ENCODE measurements at regions not wholly inside any gene's neighbourhood (a gene's known extent, or its start where the extent isn't known, plus 50 kb on each side); places are given as distances from the start of the nearest gene placed in this dataset.

DNA sequence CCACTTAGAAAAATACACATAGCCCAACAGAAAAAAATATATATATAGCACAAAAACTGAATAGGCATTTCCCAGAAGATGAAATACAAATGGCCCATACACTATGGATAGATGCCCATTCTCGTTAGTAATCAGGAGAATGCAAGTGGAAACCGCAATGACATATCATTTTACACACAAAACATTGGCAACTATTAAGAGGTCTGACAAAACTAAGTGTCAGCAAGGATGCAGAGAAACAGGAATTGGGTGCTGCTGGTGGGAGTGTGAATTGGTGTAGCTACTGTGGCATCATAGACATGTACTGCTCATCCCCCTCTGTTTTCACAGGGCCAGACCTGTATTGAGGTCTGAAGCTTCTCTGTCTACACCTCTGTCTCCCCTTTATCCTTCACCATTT, 320.0 kb downstream of the IDS start:
- BruUV-seq (replicated peaks): no TSS peak
- SMC1A ChIA-PET (ENCODE audit: uncharacterized antibody, unreplicated experiment): interaction anchor here (1.0 to 1.1 kb wide), 2 partner anchors 13 to 20 kb away, joined by 3 read pairs; no protein-coding TSS in a partner anchor
- intact Hi-C loops (cut with micrococcal nuclease; ENCODE audit: unreplicated experiment): no loop called here
- Histone ChIP-seq H3K4me1 (ENCODE audit: control insufficient read depth, insufficient read depth, low read length) (no peaks in the 10 kb centered on the region), H3K4me2 (ENCODE audit: control insufficient read depth, insufficient read depth) (no peak overlapping the region), H3K9me3 (replicated peaks; ENCODE audit: control insufficient read depth, insufficient read depth, low read length) (no peaks in the 10 kb centered on the region), H2AFZ (ENCODE audit: control insufficient read depth, low read depth, low read length) (no peak overlapping the region), H3K36me3 (ENCODE audit: control insufficient read depth in 2 of 2, insufficient read depth in 2 of 2, low read length in 1 of 2) (no peaks in the 10 kb centered on the region), H3K79me2 (ENCODE audit: control insufficient read depth, insufficient read depth, low read length) (no peaks in the 10 kb centered on the region), H3K4me3 (no peak overlapping the region), H3K27ac (ENCODE audit: control insufficient read depth, insufficient read depth) (no peak overlapping the region), H4K20me1 (ENCODE audit: control insufficient read depth, insufficient read depth) (no peaks in the 10 kb centered on the region), H3K27me3 (replicated peaks in 1 of 2; ENCODE audit: control insufficient read depth in 2 of 2, insufficient read depth in 2 of 2, low read length in 1 of 2) (no peaks in the 10 kb centered on the region), H3K9ac (ENCODE audit: control insufficient read depth, insufficient read depth, low read length) (no peak overlapping the region)
- DNase-seq (ENCODE audit: low read depth, low spot score) (no peak), ATAC-seq (no peak), FAIRE-seq (no peak)
- POLR2A ChIA-PET: interaction anchor here (0.6 to 0.7 kb wide), 3 partner anchors 9 to 201 kb away, joined by 4 to 6 read pairs (median 4); no protein-coding TSS in a partner anchor
- in situ Hi-C loops (cut with MboI): no loop called here
- RAD21 ChIA-PET (ENCODE audit: unreplicated experiment): no interaction called here
- CTCF ChIA-PET: interaction anchor here (1.6 kb wide), 1 partner anchor 9 kb away, joined by 4 read pairs; no protein-coding TSS in a partner anchor
- no peak for TF ChIP-seq BACH1 (IDR thresholded peaks at IDR 0.05; ENCODE audit: borderline replicate concordance)
- TF ChIP-seq ZNF24 (IDR thresholded peaks at IDR 0.05): no peak
- no peak for TF ChIP-seq ETV6 (conservative IDR thresholded peaks at IDR 0.05 in 1 of 2, IDR thresholded peaks at IDR 0.05 in 1 of 2; ENCODE audit: borderline replicate concordance in 1 of 2, low read depth in 1 of 2)
- TF ChIP-seq, protein P1, sequence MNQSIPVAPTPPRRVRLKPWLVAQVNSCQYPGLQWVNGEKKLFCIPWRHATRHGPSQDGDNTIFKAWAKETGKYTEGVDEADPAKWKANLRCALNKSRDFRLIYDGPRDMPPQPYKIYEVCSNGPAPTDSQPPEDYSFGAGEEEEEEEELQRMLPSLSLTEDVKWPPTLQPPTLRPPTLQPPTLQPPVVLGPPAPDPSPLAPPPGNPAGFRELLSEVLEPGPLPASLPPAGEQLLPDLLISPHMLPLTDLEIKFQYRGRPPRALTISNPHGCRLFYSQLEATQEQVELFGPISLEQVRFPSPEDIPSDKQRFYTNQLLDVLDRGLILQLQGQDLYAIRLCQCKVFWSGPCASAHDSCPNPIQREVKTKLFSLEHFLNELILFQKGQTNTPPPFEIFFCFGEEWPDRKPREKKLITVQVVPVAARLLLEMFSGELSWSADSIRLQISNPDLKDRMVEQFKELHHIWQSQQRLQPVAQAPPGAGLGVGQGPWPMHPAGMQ (IDR thresholded peaks at IDR 0.05; ENCODE audit: borderline replicate concordance): no peak
- TF ChIP-seq, protein P2, sequence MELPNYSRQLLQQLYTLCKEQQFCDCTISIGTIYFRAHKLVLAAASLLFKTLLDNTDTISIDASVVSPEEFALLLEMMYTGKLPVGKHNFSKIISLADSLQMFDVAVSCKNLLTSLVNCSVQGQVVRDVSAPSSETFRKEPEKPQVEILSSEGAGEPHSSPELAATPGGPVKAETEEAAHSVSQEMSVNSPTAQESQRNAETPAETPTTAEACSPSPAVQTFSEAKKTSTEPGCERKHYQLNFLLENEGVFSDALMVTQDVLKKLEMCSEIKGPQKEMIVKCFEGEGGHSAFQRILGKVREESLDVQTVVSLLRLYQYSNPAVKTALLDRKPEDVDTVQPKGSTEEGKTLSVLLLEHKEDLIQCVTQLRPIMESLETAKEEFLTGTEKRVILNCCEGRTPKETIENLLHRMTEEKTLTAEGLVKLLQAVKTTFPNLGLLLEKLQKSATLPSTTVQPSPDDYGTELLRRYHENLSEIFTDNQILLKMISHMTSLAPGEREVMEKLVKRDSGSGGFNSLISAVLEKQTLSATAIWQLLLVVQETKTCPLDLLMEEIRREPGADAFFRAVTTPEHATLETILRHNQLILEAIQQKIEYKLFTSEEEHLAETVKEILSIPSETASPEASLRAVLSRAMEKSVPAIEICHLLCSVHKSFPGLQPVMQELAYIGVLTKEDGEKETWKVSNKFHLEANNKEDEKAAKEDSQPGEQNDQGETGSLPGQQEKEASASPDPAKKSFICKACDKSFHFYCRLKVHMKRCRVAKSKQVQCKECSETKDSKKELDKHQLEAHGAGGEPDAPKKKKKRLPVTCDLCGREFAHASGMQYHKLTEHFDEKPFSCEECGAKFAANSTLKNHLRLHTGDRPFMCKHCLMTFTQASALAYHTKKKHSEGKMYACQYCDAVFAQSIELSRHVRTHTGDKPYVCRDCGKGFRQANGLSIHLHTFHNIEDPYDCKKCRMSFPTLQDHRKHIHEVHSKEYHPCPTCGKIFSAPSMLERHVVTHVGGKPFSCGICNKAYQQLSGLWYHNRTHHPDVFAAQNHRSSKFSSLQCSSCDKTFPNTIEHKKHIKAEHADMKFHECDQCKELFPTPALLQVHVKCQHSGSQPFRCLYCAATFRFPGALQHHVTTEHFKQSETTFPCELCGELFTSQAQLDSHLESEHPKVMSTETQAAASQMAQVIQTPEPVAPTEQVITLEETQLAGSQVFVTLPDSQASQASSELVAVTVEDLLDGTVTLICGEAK (IDR thresholded peaks at IDR 0.05; ENCODE audit: borderline replicate concordance): no peak
- WGBS (ENCODE audit: insufficient coverage, insufficient replicate concordance, low lambda C conversion rate, missing lambda C conversion rate): 0% methylated on average over 2 of the region's 2 CpGs

Data from GM12878 (cell line).